ENCODE measurements at regions not wholly inside any gene's neighbourhood (a gene's known extent, or its start where the extent isn't known, plus 50 kb on each side); places are given as distances from the start of the nearest gene placed in this dataset.

GRCh38 chr20:12152996-12153395 lies 235.3 kb downstream of the BTBD3 start:
- intact Hi-C loops (cut with DNase I): no loop called here
- WGBS: 61% methylated on average over 1 of the region's 1 CpG

DNA sequence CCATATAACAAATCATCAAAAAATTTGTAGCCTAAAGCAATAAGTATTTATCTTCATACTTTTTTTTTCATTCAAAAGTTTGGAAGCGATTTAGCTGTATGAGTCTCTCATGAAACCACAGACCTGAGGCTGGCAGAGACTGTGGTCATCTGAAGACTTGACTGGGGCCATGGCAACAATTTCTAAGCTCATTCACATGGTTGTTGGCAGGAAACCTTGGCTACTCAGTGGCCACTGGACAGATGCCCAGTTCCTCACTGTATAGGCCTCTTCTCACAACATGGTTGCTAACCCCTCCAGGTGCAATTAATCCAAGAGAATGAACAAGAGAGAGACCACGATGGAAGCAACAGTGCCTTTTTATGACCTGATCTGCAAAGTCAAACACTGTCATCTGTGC lies 235.9 kb downstream of the BTBD3 start:
- TF ChIP-seq POLR2AphosphoS5 (IDR thresholded peaks at IDR 0.05) (no peak), CTCF (IDR thresholded peaks at IDR 0.05) (no peak), EP300 (IDR thresholded peaks at IDR 0.05) (no peak), POLR2A (IDR thresholded peaks at IDR 0.05; ENCODE audit: low read depth) (no peak)
- Histone ChIP-seq H3K4me1 (no peaks in the 10 kb centered on the region), H3K27ac (replicated peaks in 1 of 4) (no peak overlapping the region), H3K9me3 (no peaks in the 10 kb centered on the region), H3K4me3 (no peak overlapping the region), H3K36me3 (no peaks in the 10 kb centered on the region), H3K27me3 (no peaks in the 10 kb centered on the region)
- intact Hi-C loops (cut with DNase I): no loop called here
- no peak for DNase-seq (ENCODE audit: extremely low spot score)
- 70% methylated on average over 2 of the region's 2 CpGs for WGBS

More at GRCh38 chr20:12152996-12153395, 235.3 kb downstream of the BTBD3 start:
- Histone ChIP-seq H3K4me1 (no peaks in the 10 kb centered on the region), H3K27me3 (no peaks in the 10 kb centered on the region), H3K27ac (replicated peaks in 1 of 4) (no peak overlapping the region), H3K36me3 (no peaks in the 10 kb centered on the region), H3K4me3 (no peak overlapping the region), H3K9me3 (no peaks in the 10 kb centered on the region)
- TF ChIP-seq CTCF (IDR thresholded peaks at IDR 0.05) (no peak), EP300 (IDR thresholded peaks at IDR 0.05) (no peak), POLR2AphosphoS5 (IDR thresholded peaks at IDR 0.05) (no peak), POLR2A (IDR thresholded peaks at IDR 0.05; ENCODE audit: low read depth) (no peak)
- no peak for DNase-seq (ENCODE audit: extremely low spot score)

- intact Hi-C loops (cut with DNase I): no loop called here
- no peaks in the 10 kb centered on the region for H3K9me3 ChIP-seq
- TF ChIP-seq CTCF (IDR thresholded peaks at IDR 0.05) (no peak), POLR2AphosphoS5 (IDR thresholded peaks at IDR 0.05) (no peak), EP300 (IDR thresholded peaks at IDR 0.05) (no peak), POLR2A (IDR thresholded peaks at IDR 0.05; ENCODE audit: low read depth) (no peak)
- H3K36me3 ChIP-seq: no peaks in the 10 kb centered on the region
- 87% methylated on average over 4 of the region's 4 CpGs for whole genome bisulfite sequencing
- no peaks in the 10 kb centered on the region for H3K27me3 ChIP-seq
- H3K4me1 ChIP-seq: no peaks in the 10 kb centered on the region
- no peak overlapping the region for H3K4me3 ChIP-seq
- no peak overlapping the region for H3K27ac ChIP-seq (replicated peaks in 1 of 4)
- no peak for DNase-seq (ENCODE audit: extremely low spot score)
Observed at GRCh38 chr20:12156252-12156651, 238.6 kb downstream of the BTBD3 start.

DNA sequence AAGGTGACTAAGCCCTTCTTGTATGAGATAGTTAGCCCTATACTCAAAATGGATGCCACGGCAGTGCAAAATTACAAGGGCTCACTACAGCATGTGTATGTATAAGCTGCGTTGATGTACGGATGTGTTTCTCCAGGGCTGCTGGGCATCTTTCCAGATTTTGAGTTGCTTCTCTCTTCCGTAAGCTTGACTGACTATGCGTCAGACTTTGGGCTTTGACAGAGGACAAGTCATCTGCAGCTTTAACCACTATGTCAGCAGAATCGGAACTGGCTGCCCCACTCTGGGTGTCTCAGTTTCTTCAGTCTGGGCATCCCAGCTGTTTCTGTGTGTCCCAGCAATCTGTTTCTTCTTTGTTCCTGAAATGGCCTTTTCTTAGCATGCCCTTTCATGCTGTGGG lies 241.6 kb downstream of the BTBD3 start:
- WGBS: 90% methylated on average over 6 of the region's 6 CpGs

More for the DNA sequence above, 241.6 kb downstream of the BTBD3 start:
- Histone ChIP-seq H3K27me3 (no peaks in the 10 kb centered on the region), H3K27ac (replicated peaks in 1 of 4) (no peak overlapping the region), H3K36me3 (no peaks in the 10 kb centered on the region), H3K9me3 (no peaks in the 10 kb centered on the region), H3K4me3 (no peak overlapping the region), H3K4me1 (no peaks in the 10 kb centered on the region)
- TF ChIP-seq CTCF (IDR thresholded peaks at IDR 0.05): no peak
- TF ChIP-seq POLR2AphosphoS5 (IDR thresholded peaks at IDR 0.05): no peak
- TF ChIP-seq EP300 (IDR thresholded peaks at IDR 0.05): no peak
- no peak for TF ChIP-seq POLR2A (IDR thresholded peaks at IDR 0.05; ENCODE audit: low read depth)
- DNase-seq (ENCODE audit: extremely low spot score): no peak
- intact Hi-C loops (cut with DNase I): no loop called here
